Muscle of leg (tissue), 3 donors: ENCODE measurements at regions not wholly inside any gene's neighbourhood (a gene's known extent, or its start where the extent isn't known, plus 50 kb on each side); places are given as distances from the start of the nearest gene placed in this dataset.
"Not testable (repeated sequence)": the region's sequence is repeated elsewhere in the genome, so short reads cannot be mapped to it uniquely, and the experiment has no call there.

ENCODE experiments used
- DNase-seq: peaks from one replicate; pipeline ENCODE4 v3.0.0; 2013
- H3K27ac ChIP-seq: one replicate; pipeline ENCODE4 v1.5.1; 2013; ENCODE audit warnings: mild to moderate bottlenecking, low read length, control low read depth
- H3K27me3 ChIP-seq: one replicate; pipeline ENCODE4 v1.6.1; 2013; ENCODE audit warnings: low read length; ENCODE audit not compliant: control insufficient read depth, insufficient read depth
- H3K36me3 ChIP-seq: one replicate; pipeline ENCODE4 v1.6.1; 2013; ENCODE audit warnings: low read length; ENCODE audit not compliant: control insufficient read depth, insufficient read depth
- H3K4me1 ChIP-seq: one replicate; pipeline ENCODE4 v1.6.1; 2013; ENCODE audit warnings: low read length; ENCODE audit not compliant: control insufficient read depth, insufficient read depth
- H3K4me3 ChIP-seq: one replicate; pipeline ENCODE4 v1.5.1; 2013; ENCODE audit warnings: low read length, control low read depth
- H3K9me3 ChIP-seq: replicated peaks from 2 replicates; pipeline ENCODE4 v1.6.1; 2013; ENCODE audit warnings: low read depth, low read length; ENCODE audit not compliant: control insufficient read depth
- WGBS: methylation state at CpG from one replicate; pipeline ENCODE4 v1.1.5; 2013; ENCODE audit warnings: missing lambda C conversion rate; ENCODE audit not compliant: insufficient coverage; 5-methylcytosine and 5-hydroxymethylcytosine counted together

DNA sequence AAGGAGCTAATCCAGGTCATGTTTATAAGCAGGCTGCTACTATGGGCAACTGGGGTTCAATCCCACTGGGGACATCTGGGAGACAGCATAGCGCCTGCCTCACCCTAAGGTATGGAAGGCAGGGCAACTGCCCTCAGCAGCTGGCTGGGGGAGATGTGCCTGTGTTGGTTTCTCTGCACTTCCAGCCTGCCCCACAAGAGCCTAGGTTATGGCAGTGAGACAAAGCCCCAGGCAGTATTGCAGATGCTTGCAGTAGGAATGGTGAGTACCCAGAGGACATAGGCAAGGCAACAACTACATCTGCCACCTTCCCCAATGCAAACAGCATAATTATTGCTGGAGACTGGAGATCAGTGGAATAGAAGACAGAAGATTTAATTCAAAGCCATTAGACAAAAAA lies 131.8 kb downstream of the NPIPA8 start:
- not testable (repeated sequence) for H3K4me1 ChIP-seq, H3K27ac ChIP-seq, H3K27me3 ChIP-seq, DNase-seq, H3K36me3 ChIP-seq, H3K4me3 ChIP-seq, H3K9me3 ChIP-seq
- WGBS: no CpG with 5 or more reads among the region's 1 CpG

DNA sequence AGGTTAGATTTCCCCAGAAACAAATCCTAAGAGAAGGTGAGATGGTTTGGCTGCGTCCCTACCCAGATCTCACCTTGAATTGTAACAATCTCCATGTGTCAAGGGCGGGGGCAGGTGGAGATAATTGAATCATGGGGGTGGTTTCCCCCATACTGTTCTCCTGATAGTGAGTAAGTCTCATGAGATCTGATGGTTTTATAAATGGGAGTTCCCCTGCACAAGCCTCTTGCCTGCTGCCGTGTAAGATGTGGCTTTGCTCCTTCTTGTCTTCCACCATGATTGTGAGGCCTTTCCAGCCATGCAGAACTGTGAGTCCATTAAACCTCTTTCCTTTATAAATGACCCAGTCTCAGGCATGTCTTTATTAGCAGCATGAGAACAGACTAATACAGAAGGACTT lies 132.2 kb downstream of the NPIPA8 start:
- not testable (repeated sequence) for H3K27me3 ChIP-seq, DNase-seq, H3K27ac ChIP-seq, H3K4me1 ChIP-seq, H3K4me3 ChIP-seq, H3K36me3 ChIP-seq, H3K9me3 ChIP-seq
- no CpG with 5 or more reads among the region's 3 CpGs for WGBS

DNA sequence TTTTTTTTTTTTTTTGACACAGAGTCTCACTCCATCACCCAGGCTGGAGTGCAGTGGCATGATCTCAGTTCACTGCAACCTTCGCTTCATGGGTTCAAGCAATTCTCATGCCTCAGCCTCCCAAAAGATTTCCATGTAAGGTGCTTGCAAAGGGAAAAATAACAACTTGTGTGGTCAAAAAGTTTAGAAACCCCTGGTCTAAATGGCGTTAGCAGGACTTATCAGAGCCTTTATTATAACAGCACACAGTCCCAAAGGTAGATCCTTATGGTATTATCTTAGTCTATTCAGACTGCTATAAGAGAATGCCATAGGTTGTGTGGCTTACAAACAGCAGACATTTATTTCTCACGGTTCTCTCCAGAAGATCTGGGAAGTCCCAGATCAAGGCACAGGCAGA lies 135.0 kb downstream of the NPIPA8 start:
- H3K9me3 ChIP-seq, H3K27me3 ChIP-seq, DNase-seq, H3K27ac ChIP-seq, H3K36me3 ChIP-seq, H3K4me1 ChIP-seq, H3K4me3 ChIP-seq: not testable (repeated sequence)
- no CpG with 5 or more reads among the region's 3 CpGs for WGBS

GRCh38 chr16:18192389-18192788 lies 144.1 kb downstream of the NPIPA8 start:
- H3K4me3 ChIP-seq, H3K27me3 ChIP-seq, DNase-seq, H3K9me3 ChIP-seq, H3K27ac ChIP-seq, H3K4me1 ChIP-seq, H3K36me3 ChIP-seq: not testable (repeated sequence)
- no CpG with 5 or more reads among the region's 2 CpGs for WGBS

DNA sequence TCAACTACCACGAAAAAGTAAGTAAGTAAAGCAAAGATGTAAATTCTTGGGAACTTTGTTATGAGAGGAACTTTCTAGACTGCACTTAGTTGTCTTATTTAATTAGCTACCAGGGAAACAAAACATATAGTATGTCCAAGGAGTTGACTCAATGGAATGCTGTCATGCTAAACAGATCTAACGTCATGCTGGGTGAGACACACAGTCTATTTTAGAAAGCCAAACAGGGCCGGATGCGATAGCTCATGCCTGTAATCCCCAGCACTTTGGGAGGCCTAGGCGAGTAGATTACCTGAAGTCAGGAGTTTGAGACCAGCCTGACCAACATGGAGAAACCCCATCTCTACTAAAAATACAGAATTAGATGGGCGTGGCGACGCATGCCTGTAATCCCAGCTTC lies 146.4 kb downstream of the NPIPA8 start:
- DNase-seq, H3K4me3 ChIP-seq, H3K27ac ChIP-seq, H3K4me1 ChIP-seq, H3K27me3 ChIP-seq, H3K9me3 ChIP-seq, H3K36me3 ChIP-seq: not testable (repeated sequence)
- WGBS: no CpG with 5 or more reads among the region's 8 CpGs

DNA sequence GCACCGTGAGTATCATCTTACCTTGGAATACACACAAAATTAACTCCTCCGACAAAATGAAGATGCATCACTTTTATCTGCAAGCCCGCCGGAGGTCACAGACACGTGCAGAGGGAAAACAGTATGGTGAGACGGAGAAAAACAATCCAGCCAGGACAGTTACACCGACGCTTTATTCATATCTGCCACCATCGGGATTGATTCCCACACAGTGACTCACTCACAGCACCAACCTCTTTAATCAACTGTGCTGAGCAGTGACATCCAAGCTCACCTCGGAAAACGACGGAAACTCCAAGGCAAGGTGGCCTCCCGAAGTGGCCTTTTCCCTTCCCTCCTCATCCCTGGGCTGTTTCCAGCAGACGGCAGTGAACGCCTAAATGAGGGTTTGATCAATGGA lies 151.8 kb downstream of the NPIPA8 start:
- not testable (repeated sequence) for H3K27ac ChIP-seq, H3K9me3 ChIP-seq, H3K27me3 ChIP-seq, H3K4me3 ChIP-seq, H3K36me3 ChIP-seq, DNase-seq, H3K4me1 ChIP-seq
- no CpG with 5 or more reads among the region's 15 CpGs for WGBS

- no CpG with 5 or more reads among the region's 6 CpGs for WGBS
- DNase-seq: not testable (repeated sequence)
Measured at GRCh38 chr16:18181028-18181427, 155.5 kb downstream of the NPIPA8 start.

DNA sequence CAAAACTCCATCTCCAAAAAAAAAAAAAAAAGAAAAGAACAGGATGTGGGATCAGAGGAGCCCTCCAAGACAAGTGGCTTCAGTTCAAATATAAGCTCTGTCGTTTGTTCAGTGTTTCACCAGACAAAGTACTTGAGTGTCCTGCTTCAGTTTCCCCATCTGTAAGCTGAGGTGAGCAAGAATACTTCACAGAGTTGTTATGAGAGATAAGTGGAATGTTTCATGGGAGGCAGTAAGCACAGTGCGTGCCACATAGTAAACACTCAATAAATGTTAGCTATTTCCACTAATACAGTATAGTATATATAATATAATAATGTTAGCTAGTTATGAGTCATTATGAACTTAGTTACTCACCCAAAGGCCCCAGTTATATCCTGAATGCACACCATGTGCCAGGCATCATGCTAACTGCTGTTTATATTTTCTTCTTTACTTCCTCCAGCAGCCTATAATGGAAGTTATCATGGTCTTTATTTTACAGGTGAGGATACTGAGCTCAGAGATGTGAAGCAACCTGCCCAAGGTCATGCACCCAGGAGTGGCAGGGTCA lies 162.5 kb downstream of the NPIPA8 start:
- not testable (repeated sequence) for H3K27ac ChIP-seq, DNase-seq, H3K4me1 ChIP-seq, H3K27me3 ChIP-seq, H3K9me3 ChIP-seq, H3K36me3 ChIP-seq, H3K4me3 ChIP-seq
- whole genome bisulfite sequencing: no CpG with 5 or more reads among the region's 2 CpGs

More at GRCh38 chr16:18181028-18181427, 155.5 kb downstream of the NPIPA8 start:
- H3K27me3 ChIP-seq, H3K4me1 ChIP-seq, H3K9me3 ChIP-seq, H3K4me3 ChIP-seq, H3K36me3 ChIP-seq, H3K27ac ChIP-seq: not testable (repeated sequence)

DNA sequence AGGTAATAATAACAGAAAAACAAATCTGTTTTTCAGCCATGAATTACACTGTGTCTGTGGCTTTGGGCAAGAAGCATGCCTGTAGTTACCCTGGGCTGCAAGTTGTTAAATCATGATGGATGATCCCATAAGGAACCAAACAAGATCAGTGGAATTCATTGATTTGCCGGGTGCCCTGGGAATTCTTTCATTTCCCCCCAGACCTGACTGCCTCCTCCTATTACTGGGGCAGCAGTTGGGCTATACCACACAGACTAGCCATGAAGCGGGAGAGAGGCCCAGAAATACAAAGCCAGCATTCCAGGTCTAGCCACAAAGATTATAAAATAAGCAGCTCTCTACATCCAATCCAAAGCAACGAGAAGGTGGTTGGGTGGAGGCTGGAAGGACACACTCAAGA lies 174.2 kb downstream of the NPIPA8 start:
- not testable (repeated sequence) for H3K36me3 ChIP-seq, H3K9me3 ChIP-seq, DNase-seq, H3K4me3 ChIP-seq, H3K4me1 ChIP-seq, H3K27me3 ChIP-seq, H3K27ac ChIP-seq
- no CpG with 5 or more reads among the region's 3 CpGs for WGBS

GRCh38 chr16:18161224-18161623 lies 175.3 kb downstream of the NPIPA8 start:
- not testable (repeated sequence) for H3K4me3 ChIP-seq, H3K27me3 ChIP-seq, H3K9me3 ChIP-seq, DNase-seq, H3K36me3 ChIP-seq, H3K27ac ChIP-seq, H3K4me1 ChIP-seq
- no CpG with 5 or more reads among the region's 4 CpGs for WGBS

DNA sequence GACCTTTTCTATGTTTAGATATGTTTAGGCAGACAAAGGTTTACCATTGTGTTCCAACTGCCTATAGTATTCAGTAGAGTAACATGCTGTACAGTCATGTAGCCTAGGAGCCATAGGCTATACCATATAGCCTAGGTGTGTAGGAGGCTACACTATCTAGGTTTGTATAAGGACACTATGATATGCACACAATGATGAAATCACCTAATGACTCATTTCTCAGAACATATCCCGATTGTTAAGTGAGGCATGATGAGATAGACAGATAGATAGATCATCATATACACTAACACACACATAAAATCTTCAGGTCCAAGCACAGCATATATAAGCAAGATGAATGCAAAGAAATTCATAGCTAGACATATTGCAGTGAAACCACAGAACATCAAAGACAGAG lies 177.4 kb downstream of the NPIPA8 start:
- H3K36me3 ChIP-seq, DNase-seq, H3K4me1 ChIP-seq, H3K27ac ChIP-seq, H3K4me3 ChIP-seq, H3K27me3 ChIP-seq, H3K9me3 ChIP-seq: not testable (repeated sequence)
- WGBS: no CpG with 5 or more reads among the region's 1 CpG
